HG02938 (cell line): ENCODE measurements at regions not wholly inside any gene's neighbourhood (a gene's known extent, or its start where the extent isn't known, plus 50 kb on each side); places are given as distances from the start of the nearest gene placed in this dataset.
"Not testable (repeated sequence)": the region's sequence is repeated elsewhere in the genome, so short reads cannot be mapped to it uniquely, and the experiment has no call there.

Source experiments
- ATAC-seq: cut with Tn5 transposase; IDR thresholded peaks from one replicate; pipeline ENCODE4 v1.9.1; 2021; ENCODE audit warnings: mild to moderate bottlenecking, moderate library complexity; ENCODE audit not compliant: unreplicated experiment

DNA sequence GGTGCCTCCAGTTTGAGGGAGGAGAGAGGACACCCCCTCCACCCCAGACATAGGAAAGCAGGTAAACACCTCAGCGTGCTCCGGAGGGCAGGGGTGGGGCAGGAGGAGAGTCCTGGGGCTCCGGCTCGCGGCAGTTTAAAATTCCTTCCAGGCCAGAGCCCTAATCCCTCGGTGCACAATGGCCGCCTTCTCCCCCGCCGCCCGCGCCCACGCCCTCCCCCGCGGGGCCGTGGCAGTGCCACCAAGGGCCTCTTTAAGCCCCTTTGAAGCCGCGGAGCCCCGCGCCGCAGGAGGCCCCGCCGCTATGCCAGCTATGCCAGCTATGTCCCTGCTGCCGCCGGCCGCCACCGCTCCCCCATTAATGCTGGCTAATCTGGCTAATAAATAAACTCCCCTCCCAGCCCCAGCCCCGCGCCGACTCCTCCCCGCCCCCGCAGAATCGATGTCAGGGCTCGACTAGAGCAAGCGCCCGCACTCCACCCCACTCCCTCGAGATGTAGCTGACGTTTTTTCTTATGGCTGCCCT lies 125.1 kb downstream of the MRPL14 start:
- no peak for ATAC-seq

DNA sequence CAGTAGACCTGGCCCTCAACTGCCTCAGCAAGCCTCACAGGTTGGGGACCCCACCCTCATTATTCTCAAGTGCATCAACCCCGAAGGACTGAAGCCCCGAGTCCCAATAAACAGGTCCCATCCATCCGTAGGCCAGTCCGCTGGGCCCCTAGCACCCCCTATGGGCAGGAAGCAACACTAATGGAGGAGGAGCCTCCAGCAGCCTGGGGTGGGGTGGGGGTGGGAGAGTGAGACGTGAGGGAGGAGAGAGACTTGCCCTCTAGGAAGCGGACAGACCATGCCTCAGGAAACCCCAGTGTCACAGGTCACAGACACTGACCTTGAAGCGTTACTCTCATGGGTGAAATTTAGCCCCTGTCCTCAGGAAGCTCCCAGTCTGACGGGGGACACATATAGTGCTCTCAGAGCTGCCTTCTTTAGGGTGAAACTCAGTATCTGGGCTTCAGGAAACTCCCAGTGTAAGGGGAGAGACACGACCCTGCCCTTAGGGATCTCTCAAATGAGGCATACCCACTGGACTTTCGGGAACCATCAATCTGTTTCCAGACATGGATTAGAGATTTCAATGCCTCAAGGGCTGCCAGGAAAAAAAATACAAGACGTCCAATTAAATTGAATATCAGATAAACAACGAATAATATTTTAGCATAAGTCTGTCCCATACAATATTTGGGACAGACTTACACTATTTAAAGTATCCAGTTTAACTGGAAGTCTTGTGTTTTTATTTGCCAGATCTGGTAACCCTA lies 125.8 kb downstream of the MRPL14 start:
- no peak for ATAC-seq

DNA sequence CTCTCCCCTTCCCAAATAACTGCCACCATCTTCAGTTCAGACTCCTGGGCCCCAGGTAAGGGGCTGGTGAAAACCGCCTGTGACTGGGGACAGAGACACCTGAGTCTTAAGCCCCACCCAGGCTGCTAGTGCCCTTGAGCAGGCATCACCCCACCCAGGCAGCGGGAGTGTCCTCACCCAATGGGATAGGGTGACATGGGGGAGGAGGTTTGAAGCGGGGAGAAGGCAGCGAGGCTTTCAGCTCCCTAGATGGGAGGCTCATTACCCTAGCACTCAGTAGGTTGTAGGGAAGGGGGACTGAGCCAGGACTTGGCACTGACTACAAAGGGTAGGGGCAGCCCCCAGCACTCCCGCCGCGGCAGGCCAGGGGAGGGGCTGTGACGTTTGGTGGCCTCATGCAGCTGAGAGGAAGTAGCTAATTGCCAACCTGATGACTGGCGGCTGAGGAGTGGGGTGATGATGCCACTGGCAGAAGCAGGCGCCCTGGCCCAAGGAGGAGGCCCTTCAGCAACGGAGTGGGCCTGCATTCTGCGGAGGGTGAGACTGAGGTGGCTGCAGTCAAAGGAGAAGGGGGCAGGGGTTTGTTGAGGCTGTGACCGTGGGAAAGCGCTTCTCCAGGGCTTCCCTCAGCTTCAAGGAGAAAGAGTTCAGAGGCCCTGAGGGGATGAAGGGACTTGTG lies 126.9 kb downstream of the MRPL14 start:
- ATAC-seq, result no peak

DNA sequence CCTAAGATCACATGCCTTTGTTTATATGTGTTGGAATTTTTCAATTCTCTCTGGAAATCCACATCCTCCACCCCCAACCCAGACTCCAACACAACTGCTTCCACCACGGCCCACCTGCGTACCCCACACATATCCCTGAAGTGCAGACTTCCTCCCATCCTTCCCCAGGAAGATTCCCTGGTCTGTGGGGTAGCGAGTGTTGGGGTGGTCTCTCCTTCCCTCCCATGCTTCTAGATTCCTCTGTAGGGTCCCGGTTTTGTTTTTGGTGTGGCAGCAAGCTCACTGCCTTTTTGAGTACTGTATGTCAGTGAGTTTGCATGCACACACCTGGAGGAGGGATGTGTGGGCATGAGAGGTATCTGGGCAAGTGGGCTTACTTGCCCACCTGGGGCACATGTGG lies 127.6 kb downstream of the MRPL14 start:
- ATAC-seq, result no peak

DNA sequence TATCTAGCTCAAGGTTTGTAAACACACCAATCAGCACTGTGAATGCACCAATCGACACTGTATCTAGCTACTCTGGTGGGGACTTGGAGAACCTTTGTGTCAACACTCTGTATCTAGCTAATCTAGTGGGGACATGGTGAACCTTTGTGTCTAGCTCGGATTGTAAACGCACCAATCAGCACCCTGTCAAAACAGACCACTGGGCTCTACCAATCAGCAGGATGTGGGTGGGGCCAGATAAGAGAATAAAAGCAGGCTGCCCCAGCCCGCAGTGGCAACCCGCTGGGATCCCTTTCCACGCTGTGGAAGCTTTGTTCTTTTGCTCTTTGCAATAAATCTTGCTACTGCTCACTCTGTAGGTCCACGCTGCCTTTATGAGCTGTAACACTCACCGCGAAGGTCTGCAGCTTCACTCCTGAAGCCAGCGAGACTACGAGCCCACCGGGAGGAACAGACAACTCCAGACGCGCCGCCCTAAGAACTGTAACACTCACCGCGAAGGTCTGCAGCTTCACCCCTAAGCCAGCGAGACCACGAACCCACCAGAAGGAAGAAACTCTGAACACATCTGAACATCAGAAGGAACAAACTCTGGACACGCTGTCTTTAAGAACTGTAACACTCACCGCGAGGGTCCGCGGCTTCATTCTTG lies 128.5 kb downstream of the MRPL14 start:
- ATAC-seq, result not testable (repeated sequence)

DNA sequence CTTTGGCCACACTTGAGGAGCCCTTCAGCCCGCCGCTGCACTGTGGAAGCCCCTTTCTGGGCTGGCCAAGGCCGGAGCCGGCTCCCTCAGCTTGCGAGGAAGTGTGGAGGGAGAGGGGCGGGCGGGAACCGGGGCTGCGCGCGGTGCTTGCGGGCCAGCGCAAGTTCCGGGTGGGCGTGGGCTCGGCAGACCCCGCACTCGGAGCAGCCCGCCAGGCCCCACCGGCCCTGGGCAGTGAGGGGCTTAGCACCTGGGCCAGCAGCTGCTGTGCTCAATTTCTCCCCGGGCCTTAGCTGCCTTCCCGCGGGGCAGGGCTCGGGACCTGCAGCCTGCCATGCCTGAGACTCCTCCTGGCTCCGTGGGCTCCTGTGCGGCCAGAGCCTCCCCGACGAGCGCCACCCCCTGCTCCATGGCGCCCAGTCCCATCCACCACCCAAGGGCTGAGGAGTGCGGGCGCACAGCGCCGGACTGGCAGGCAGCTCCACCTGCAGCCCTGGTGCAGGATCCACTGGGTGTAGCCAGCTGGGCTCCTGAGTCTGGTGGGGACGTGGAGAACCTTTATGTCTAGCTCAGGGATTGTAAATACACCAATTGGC lies 129.2 kb downstream of the MRPL14 start:
- not testable (repeated sequence) for ATAC-seq

DNA sequence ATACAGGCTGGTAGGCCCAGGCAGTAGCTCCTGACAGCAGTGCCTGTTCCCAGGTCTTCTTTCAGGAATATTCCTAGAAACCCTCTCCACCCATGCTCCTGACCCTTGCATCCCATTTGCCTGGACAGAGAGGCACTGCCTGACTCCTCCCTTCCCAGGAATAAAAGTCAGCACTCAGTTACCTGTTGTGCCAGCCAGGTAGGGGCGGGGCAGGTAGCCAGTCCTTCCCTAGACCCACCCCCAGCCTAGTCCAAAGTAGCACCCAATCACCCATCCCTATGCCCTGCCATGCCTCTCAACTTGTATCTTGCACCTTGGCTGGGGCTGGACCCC lies 129.9 kb downstream of the MRPL14 start:
- no peak for ATAC-seq

DNA sequence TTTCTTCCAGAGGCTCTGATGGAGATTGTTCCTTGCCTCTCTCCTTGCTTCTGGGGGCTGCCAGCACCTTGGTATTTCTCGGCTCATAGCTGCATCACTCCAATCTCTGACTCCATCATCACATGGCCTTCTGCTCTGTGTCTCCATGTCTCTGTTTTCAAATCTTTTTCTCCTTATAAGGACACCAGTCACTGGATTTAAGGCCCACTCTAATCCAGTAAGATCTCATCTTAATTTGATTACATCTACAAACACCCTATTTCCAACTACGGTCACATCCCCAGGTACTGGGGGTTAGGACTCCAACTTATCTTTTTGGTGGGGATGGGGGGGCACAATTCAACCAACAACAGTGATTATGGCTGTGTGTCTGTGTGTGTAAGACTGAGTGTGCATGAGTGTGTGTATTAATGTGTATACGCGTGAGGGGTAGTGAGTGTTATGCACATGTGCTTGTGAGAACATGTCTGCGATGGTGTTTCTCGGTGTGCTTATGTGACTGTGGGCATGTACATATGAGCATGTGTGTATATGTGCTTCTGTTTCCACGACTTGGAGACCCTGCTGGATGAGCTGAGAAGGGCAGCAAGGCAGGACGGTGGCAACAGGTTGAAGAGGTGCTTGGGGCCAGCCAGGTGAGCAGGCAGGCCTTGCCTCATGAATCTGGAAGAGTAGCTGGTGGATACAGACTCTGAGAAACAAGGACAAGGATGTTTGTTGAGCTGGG lies 130.5 kb downstream of the MRPL14 start:
- ATAC-seq, result no peak

DNA sequence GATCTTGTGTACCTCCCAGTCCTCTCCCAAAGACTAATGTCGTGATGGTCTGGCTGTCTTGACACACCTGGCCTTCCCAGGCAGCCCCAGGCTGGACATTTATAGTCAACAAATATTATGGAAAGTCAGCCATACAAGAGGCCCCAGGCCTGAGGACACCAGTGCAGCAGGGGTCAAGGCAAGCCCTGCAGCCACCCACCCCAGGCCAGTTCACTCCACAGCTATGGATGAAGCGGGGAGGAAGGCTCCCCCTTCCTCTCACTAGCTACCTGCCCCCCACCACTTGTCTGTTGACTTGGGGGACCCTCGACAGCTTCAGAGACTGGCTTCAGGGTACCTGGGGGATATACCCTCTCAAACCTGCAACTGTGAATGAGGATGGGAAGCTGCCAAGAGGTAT lies 132.1 kb downstream of the MRPL14 start:
- ATAC-seq, result no peak

DNA sequence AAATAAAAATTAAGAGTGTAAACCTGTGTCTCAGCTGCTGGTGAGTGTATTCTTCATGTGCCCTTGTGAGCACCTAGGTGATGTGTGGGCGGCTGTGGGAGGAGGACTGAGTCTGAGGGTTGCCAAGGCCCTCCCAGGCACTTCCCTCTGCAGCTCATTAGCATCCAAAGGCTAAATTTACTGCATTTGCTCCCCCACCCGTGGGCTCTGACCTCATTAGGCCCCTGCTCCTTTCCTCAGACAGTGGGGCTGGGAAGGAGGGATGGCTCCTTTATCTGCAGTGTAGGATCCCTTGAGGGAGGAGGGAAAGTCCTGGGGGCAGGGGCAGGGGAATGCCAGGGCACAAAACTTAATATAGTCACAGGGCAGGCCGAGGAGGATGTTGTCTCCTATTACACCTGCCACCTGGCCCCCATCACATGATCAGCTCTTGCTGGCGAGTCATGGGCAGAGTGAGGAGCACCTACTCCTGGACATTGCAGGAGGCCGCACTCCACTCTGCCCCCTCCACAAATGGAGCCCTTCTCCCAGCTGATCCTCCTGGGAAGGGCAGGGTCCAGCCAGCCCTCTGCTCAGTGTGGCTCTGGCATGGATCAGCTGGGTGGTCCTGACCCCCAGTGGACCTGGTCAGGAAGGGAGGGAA lies 133.2 kb downstream of the MRPL14 start:
- ATAC-seq, result no peak

DNA sequence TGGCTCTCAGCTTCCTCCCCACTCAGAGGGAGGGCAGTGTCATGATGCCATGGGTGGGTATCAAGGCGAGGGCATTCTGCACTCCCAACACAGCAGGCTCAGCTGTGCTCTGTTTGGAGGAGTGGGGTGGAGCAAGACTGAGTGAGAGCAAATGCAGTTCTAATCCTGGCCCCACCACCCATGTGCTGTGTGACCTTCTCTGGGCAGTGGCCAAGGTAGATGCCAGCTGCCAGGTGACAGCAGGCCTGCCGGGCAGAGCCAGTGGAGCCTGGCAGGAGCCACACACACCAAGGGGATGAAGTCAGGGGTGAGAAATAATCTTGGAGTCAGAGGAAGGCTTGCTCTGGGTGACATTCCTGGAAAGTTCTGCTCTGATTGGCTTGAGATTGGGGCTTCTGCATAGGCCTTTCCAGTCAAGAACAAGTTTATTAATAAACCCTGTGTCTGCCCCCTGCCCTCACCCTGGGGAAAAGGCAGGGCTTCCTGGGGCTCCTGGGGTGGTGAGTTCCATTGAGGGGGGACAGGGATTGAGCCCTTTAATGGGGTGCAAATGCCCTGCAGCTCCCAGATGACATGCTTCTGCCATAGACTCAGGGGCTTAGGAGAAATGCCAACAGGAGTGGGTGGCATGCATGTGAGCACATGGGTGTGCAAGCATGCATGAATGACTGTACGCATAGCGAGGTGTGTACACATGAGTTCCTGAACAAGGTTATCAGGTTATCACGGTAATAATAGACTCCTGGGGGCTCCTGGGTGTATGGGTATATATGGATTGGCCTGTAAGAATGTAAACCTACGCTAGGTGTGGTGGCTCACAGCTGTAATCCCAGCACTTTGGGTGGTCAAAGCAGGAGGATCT lies 134.2 kb downstream of the MRPL14 start:
- ATAC-seq, result no peak

DNA sequence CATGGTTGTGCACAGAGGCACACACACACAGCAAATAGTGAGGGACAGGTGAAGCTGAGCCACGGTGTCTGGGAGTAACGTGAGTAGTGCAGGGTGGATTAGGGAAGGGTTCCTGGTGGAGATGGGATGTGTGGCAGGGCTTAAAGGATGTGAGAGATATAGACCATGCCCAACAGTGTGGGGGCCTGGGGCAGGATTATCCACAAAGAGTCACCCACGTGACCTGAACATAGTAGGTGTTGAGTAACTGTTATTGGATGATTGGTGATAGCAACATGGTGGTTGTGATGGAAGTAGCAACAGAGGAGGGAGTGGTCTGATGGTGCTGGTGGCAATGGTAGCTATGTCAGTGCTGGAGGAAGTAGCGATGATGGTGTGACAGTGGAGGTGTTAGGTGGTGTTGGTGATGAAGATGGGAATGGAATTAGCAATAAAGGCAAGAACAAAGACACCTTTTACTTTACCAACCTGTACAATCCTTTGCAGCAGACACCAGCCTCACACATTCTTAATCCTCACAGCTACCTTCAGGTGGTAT lies 135.1 kb downstream of the MRPL14 start:
- no peak for ATAC-seq

DNA sequence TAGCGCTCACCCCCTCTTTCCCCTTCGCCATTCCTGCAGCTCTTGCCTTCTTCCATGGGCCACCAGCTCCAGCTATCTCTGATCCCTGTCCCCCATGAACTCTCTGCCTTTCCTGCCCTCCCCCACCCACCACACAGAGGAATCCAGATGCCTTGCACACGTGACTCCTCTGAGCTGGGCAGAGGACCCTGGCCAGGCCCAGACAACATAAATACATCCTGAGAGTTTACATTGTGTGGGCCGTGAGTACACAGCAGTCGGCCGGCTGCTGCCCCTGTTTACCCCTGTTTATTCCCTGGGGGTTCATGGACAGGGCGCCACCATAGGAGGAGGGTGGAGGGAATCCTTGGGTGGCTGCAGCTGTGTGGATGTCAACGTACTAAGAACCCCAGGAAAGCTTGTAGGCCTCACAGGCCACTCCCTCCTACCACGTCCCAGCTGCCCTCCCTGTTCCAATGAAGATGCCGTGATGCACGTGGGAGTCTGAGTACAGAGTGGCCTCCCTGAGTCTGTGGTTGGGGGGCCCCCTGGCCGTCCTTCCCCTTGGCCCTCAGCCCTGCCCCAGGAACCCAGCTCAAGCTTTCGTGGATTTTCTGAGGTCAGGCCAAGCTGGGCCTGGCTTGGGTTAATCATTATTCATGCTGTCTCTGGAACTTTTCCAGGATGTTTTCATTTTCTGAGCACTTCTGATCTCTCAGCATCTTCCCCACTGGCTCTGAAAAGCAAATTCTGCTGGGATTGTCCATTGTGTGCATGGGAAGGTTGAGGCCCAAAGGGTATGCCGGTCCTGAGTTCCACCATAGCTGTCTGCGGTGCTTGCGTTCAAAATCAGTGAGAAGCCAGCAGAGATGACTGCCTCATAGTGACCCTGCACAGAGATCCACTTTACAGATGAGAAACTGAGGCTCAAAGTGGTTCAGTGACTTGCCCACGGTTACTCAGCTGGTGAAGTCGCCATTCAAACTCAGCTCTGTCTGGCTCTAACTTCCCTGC lies 136.3 kb downstream of the MRPL14 start:
- no peak for ATAC-seq

DNA sequence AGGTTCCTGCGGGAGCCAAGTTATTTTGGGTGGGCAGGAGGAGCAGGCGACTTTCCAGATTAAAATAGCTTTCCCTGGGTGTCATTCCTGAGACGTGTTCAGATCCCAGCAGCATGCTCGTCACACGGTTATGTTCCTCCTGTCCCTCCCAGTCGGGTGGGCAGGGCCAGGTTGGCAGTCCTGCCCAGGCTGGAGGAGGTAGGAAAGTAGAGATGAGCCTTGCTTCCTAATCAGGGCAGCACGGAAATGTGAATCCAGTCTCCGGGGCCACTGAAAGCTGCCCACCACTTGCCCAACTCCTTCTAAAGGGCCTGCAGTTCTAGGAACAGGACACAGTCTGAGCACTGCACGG lies 137.0 kb downstream of the MRPL14 start:
- ATAC-seq, result no peak

DNA sequence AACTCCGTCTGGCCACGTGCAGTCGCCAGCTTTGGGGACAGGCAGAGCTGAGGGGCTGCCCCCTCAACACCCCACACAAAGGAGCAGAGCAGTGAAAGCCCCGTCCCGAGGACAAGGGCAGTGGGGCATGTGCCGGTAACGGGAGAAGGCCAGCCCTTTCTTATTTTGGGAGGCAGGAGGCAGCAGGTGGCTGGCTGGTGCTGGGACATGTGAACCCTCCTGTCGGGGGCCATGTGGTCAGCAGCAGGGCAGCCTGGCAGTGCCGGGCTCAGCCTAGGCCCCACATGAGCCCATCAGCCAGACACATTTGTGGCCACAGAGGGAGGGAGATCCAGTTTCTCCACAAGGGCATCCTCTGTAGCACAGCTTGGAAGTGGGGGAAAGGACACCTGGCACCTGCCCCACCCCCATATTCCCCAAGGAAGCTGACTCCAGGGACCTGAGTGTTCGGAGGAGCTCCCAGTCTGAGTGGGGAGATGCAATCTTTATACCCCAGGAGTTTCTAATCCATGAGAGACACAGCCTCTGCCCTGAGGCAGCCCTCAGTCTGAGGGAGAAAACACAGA lies 137.6 kb downstream of the MRPL14 start:
- no peak for ATAC-seq

DNA sequence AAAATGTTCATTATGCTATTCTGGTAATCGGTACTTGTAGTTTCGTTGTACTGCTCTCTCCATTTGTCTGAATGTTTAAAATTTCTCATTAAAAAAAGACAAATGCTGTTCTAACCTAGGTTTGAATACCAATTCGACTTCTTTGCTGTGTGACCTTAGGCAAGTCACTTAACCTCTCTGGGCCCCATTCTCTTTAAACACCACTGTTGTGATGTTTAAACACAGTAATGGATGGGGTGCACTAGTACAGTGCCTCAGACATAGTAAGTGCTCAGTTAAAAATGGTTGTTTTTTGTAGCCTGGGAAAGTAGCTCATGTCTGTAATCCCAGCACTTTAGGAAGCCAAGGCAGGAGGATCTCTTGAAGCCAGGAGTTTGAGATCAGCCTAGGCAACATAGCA lies 138.5 kb downstream of the MRPL14 start:
- ATAC-seq, result no peak

DNA sequence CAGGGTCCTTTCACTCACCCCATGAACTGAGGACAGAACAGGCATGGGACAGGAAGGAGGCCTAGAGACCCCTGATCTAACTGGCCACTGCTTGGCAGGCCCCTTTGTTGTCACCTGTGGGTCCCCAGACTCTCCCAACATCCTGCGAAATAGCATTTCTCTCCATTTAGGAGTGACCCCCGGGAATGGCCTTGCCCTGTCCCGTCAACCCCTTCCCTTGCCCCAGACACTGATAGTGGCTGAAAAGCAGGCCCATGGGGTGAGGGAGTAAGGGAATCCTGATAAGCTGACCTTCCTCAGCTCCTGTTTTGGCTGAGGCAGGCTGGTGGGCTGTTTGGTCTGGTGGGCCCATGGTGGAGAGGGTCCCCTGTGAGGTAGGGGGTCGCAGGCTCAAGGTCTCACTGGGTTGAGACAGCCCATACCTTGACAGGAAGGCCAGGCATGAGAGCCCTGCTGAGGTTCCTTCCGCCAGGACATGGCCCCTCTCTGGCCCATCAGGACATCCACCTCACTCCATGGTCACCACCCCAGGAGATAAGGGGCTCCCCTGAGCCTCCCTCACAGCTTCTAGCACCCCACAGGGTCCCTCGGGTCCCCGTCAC lies 139.3 kb downstream of the MRPL14 start:
- ATAC-seq, result no peak
